H1 (cell line): ENCODE measurements at regions not wholly inside any gene's neighbourhood (a gene's known extent, or its start where the extent isn't known, plus 50 kb on each side); places are given as distances from the start of the nearest gene placed in this dataset.

ENCODE experiments used
- CTCF ChIA-PET: fragments of 300-600 bp; sonication (Branson Sonifier 250); formaldehyde crosslinking; loops from one replicate; lab custom pipeline; 2021; ENCODE audit not compliant: partially characterized antibody; lab: Charles Lee
- POLR2A ChIA-PET: fragments of 300-600 bp; sonication (Branson Sonifier 250); formaldehyde crosslinking; loops from one replicate; lab custom pipeline; 2021; ENCODE audit warnings: inconsistent platforms; ENCODE audit not compliant: partially characterized antibody; lab: Charles Lee
- DNase-seq, 2 experiments: peaks; one replicate each; pipeline versions ENCODE4 v3.0.0 to v3.0.0-alpha.2; 2010 to 2022; ENCODE audit warnings: low spot score in 2 of 2, low read depth in 1 of 2, mixed read lengths in 1 of 2
- FAIRE-seq: peaks from 2 replicates; lab custom pipeline; 2011; peaks lifted over from hg19 to GRCh38; lab: Jason Lieb, UNC
- H2AFZ ChIP-seq: 2 replicates; pipeline ENCODE4 v1.8.1; 2012; ENCODE audit warnings: low read length, inconsistent platforms
- H2AK5ac ChIP-seq: 2 replicates; pipeline ENCODE4 v1.6.1; 2013; ENCODE audit warnings: low read depth, low read length
- H2BK120ac ChIP-seq: replicated peaks from 2 replicates; pipeline ENCODE3; 2013; ENCODE audit warnings: low read depth, low read length, inconsistent platforms
- H2BK12ac ChIP-seq: 2 replicates; pipeline ENCODE4 v1.6.1; 2013; ENCODE audit warnings: low read depth, low read length
- H2BK15ac ChIP-seq: 2 replicates; pipeline ENCODE4 v1.6.1; 2013; ENCODE audit warnings: low read length
- H2BK20ac ChIP-seq: 2 replicates; pipeline ENCODE4 v1.6.1; 2013; ENCODE audit warnings: low read length
- H2BK5ac ChIP-seq: 2 replicates; pipeline ENCODE4 v1.6.1; 2013; ENCODE audit warnings: low read depth, low read length
- H3K14ac ChIP-seq: 2 replicates; pipeline ENCODE4 v1.6.1; 2013; ENCODE audit warnings: inconsistent platforms; ENCODE audit not compliant: insufficient read length
- H3K18ac ChIP-seq: 2 replicates; pipeline ENCODE4 v1.6.1; 2013; ENCODE audit warnings: low read length; ENCODE audit errors: extremely low read depth
- H3K23ac ChIP-seq: 2 replicates; pipeline ENCODE4 v1.6.1; 2013; ENCODE audit warnings: inconsistent platforms; ENCODE audit not compliant: insufficient read length
- H3K23me2 ChIP-seq: 2 replicates; pipeline ENCODE4 v1.6.1; 2013; ENCODE audit warnings: low read depth, low read length
- H3K27ac ChIP-seq: 2 replicates; pipeline ENCODE4 v1.6.1; 2011; ENCODE audit warnings: low read depth, low read length, inconsistent platforms
- H3K27me3 ChIP-seq, 4 experiments: replicated peaks in 1 of 4; 1 replicate in 1 of 4; 2 replicates in 3 of 4; pipeline versions ENCODE4 v1.6.1 to v1.8.1; 2011 to 2013; ENCODE audit warnings: low read length in 3 of 4, mild to moderate bottlenecking in 3 of 4, inconsistent platforms in 2 of 4, mixed read lengths in 2 of 4, moderate library complexity in 1 of 4; ENCODE audit not compliant: control insufficient read depth in 3 of 4, insufficient read depth in 3 of 4; ENCODE audit errors: extremely low read depth in 1 of 4
- H3K36me3 ChIP-seq, 4 experiments: 2 replicates each; pipeline versions ENCODE4 v1.6.1 to v1.8.1; 2011 to 2013; ENCODE audit warnings: mild to moderate bottlenecking in 4 of 4, low read length in 3 of 4, moderate library complexity in 2 of 4, control low read depth in 1 of 4, inconsistent platforms in 1 of 4; ENCODE audit not compliant: insufficient read depth in 4 of 4, control insufficient read depth in 2 of 4
- H3K4ac ChIP-seq: replicated peaks from 2 replicates; pipeline ENCODE3; 2013; ENCODE audit warnings: low read length, low read depth, mixed read lengths, inconsistent platforms; ENCODE audit not compliant: insufficient read length
- H3K4me1 ChIP-seq, 4 experiments: replicated peaks in 1 of 4; 1 replicate in 1 of 4; 2 replicates in 3 of 4; pipeline versions ENCODE4 v1.6.1 to v1.8.1; 2011 to 2013; ENCODE audit warnings: low read length in 3 of 4, inconsistent platforms in 2 of 4, mixed read lengths in 1 of 4; ENCODE audit not compliant: insufficient read depth in 4 of 4, control insufficient read depth in 3 of 4
- H3K4me2 ChIP-seq, 2 experiments: 2 replicates each; pipeline versions ENCODE4 v1.6.1 to v1.8.1; 2011 to 2013; ENCODE audit warnings: low read depth in 2 of 2, low read length in 2 of 2, control low read depth in 1 of 2, inconsistent platforms in 1 of 2, mild to moderate bottlenecking in 1 of 2; ENCODE audit not compliant: insufficient read depth in 1 of 2
- H3K4me3 ChIP-seq, 4 experiments: fragments of 200-600, 300-600 bp in 1 of 4; sonication (generic), shearing (Covaris generic), sonication (Bioruptor Twin) in 1 of 4; 2 replicates each; pipeline versions ENCODE4 v1.5.1 to v1.8.1; 2011 to 2016; ENCODE audit warnings: low read length in 4 of 4, low read depth in 3 of 4, control low read depth in 2 of 4, inconsistent platforms in 2 of 4, mild to moderate bottlenecking in 2 of 4, mixed read lengths in 1 of 4, moderate library complexity in 1 of 4; ENCODE audit not compliant: insufficient read depth in 2 of 4; ENCODE audit errors: extremely low read depth in 1 of 4
- H3K56ac ChIP-seq: replicated peaks from 2 replicates; pipeline ENCODE3; 2013; ENCODE audit warnings: low read depth, mild to moderate bottlenecking, mixed read lengths, low read length, inconsistent platforms; ENCODE audit not compliant: insufficient read length
- H3K79me1 ChIP-seq: 2 replicates; pipeline ENCODE4 v1.6.1; 2013; ENCODE audit warnings: low read depth, low read length, control low read depth
- H3K79me2 ChIP-seq, 2 experiments: 2 replicates each; pipeline versions ENCODE4 v1.6.1 to v1.8.1; 2012 to 2013; ENCODE audit warnings: low read length in 2 of 2, mild to moderate bottlenecking in 2 of 2, inconsistent platforms in 1 of 2; ENCODE audit not compliant: insufficient read depth in 2 of 2, control insufficient read depth in 1 of 2
- H3K9ac ChIP-seq, 4 experiments: replicated peaks in 1 of 4; 1 replicate in 1 of 4; 2 replicates in 3 of 4; pipeline versions ENCODE4 v1.6.1 to v1.8.1; 2011 to 2013; ENCODE audit warnings: low read depth in 3 of 4, low read length in 3 of 4, control low read depth in 2 of 4, mild to moderate bottlenecking in 2 of 4, moderate library complexity in 2 of 4, inconsistent platforms in 1 of 4; ENCODE audit errors: extremely low read depth in 1 of 4
- H3K9me3 ChIP-seq, 2 experiments: 2 replicates each; pipeline versions ENCODE4 v1.6.1 to v1.8.1; 2012 to 2013; ENCODE audit warnings: mild to moderate bottlenecking in 2 of 2, moderate library complexity in 2 of 2, control low read depth in 1 of 2, inconsistent platforms in 1 of 2, low read depth in 1 of 2, low read length in 1 of 2, mixed read lengths in 1 of 2; ENCODE audit not compliant: insufficient read depth in 2 of 2
- H4K20me1 ChIP-seq, 2 experiments: replicated peaks in 1 of 2; 2 replicates each; pipeline versions ENCODE3 to v1.8.1; 2011 to 2013; ENCODE audit warnings: inconsistent platforms in 2 of 2, low read length in 2 of 2, mild to moderate bottlenecking in 1 of 2; ENCODE audit not compliant: insufficient read depth in 2 of 2, control insufficient read depth in 1 of 2
- H4K5ac ChIP-seq: 2 replicates; pipeline ENCODE4 v1.6.1; 2013; ENCODE audit warnings: low read length, low read depth, mixed read lengths, inconsistent platforms; ENCODE audit not compliant: insufficient read length
- H4K8ac ChIP-seq: 2 replicates; pipeline ENCODE4 v1.8.0; 2013; ENCODE audit warnings: mild to moderate bottlenecking, moderate library complexity, low read length, inconsistent platforms; ENCODE audit not compliant: insufficient read depth; ENCODE audit errors: extremely low read depth
- H4K91ac ChIP-seq: replicated peaks from 2 replicates; pipeline ENCODE3; 2013; ENCODE audit warnings: low read length, mixed read lengths, inconsistent platforms; ENCODE audit not compliant: insufficient read length
- CHD1 ChIP-seq: IDR thresholded peaks from 2 replicates; pipeline ENCODE4 v1.6.1; 2012; ENCODE audit warnings: low read depth, low read length, improper control_type of control experiment
- HDAC2 ChIP-seq, 2 experiments: fragments of 300-600 bp in 1 of 2; sonication (generic) in 1 of 2; IDR thresholded peaks; 2 replicates each; pipeline ENCODE4 v1.6.1; 2011 to 2012; ENCODE audit warnings: low read depth in 2 of 2, low read length in 2 of 2, mild to moderate bottlenecking in 2 of 2, moderate library complexity in 2 of 2, borderline replicate concordance in 1 of 2, inconsistent platforms in 1 of 2
- WGBS, 2 experiments: shearing (Covaris generic) in 1 of 2; methylation state at CpG; one replicate each; pipeline versions ENCODE4 v1.1.6 to v1.1.7; 2013 to 2015; ENCODE audit warnings: low lambda C conversion rate in 2 of 2, mixed read lengths in 2 of 2, inconsistent platforms in 1 of 2, low coverage in 1 of 2, missing lambda C conversion rate in 1 of 2; ENCODE audit not compliant: insufficient replicate concordance in 2 of 2, insufficient coverage in 1 of 2, insufficient read length in 1 of 2; ENCODE audit errors: extremely low coverage in 1 of 2, missing lambda C conversion rate in 1 of 2; 5-methylcytosine and 5-hydroxymethylcytosine counted together

DNA sequence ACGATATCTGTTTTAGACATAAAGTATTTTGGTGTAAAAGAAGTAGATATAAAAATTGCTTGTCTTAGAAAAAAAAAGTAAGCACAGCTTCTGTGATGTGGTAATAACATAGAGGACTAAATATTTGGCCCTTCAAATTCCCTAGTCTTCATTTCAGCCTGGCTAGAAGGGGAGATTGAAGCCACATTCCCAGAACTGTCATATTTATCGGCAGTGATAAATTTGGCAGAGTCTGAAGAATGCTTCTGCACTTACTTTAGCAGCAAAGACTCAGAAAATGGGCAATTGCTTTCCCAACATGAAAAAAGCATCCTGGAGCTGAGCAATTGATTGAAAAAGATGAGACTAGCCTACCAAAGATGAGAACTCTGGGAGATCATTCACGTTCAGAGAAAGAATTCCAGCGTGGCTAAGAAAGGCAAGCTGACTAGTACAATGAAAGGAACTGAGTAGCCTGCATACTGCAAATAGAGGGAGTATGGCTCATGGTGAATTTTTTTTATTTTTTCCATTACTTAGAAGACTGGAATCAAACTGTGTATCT is 278.7 kb upstream of the KLHL29 start:
- H3K4me1 ChIP-seq = no peaks in the 10 kb centered on the region
- H2BK15ac ChIP-seq = no peak overlapping the region
- H3K4ac ChIP-seq = no peak overlapping the region
- WGBS, 2 experiments = 91% methylated on average over 4 of the region's 4 CpGs; no CpG with 5 or more reads in 1 of the 2 experiments
- no peak overlapping the region for H3K4me2 ChIP-seq
- H2BK5ac ChIP-seq = no peak overlapping the region
- no peaks in the 10 kb centered on the region for H3K36me3 ChIP-seq
- no peak overlapping the region for H2BK20ac ChIP-seq
- H4K20me1 ChIP-seq = no peaks in the 10 kb centered on the region
- FAIRE-seq = no peak
- CTCF ChIA-PET = no interaction called here
- H4K91ac ChIP-seq = no peak overlapping the region
- H3K9ac ChIP-seq = no peak overlapping the region
- no peak overlapping the region for H3K23ac ChIP-seq
- no peak overlapping the region for H3K4me3 ChIP-seq
- no peak for TF ChIP-seq HDAC2 (IDR thresholded peaks at IDR 0.05; ENCODE audit: borderline replicate concordance in 1 of 2, low read depth in 2 of 2, low read length in 2 of 2)
- no peak for TF ChIP-seq CHD1
- TF ChIP-seq, all 59 proteins: peak for 0
- Histone ChIP-seq H3K14ac (no peak overlapping the region), H3K79me2 (no peaks in the 10 kb centered on the region), H2BK120ac (no peak overlapping the region), H2AK5ac (no peak overlapping the region), H3K56ac (no peak overlapping the region), H3K9me3 (no peaks in the 10 kb centered on the region), H3K18ac (no peak overlapping the region), H4K8ac (no peak overlapping the region), H3K79me1 (no peaks in the 10 kb centered on the region), H4K5ac (no peak overlapping the region), H2BK12ac (no peak overlapping the region), H3K23me2 (no peaks in the 10 kb centered on the region), H2AFZ (no peak overlapping the region), H3K27me3 (no peaks in the 10 kb centered on the region), H3K27ac (no peak overlapping the region)
- no peak for DNase-seq
- POLR2A ChIA-PET = no interaction called here
